HL-60 (cell line): ENCODE measurements at regions not wholly inside any gene's neighbourhood (a gene's known extent, or its start where the extent isn't known, plus 50 kb on each side); places are given as distances from the start of the nearest gene placed in this dataset.

Experiments
- CTCF ChIP-seq: IDR thresholded peaks from one replicate; pipeline ENCODE4 v1.5.1; 2011; ENCODE audit warnings: low read length, control low read depth, inconsistent platforms; ENCODE audit not compliant: insufficient read depth
- GABPA ChIP-seq: IDR thresholded peaks from 2 replicates; pipeline ENCODE4 v1.6.1; 2012; ENCODE audit warnings: low read depth
- POLR2AphosphoS5 ChIP-seq: IDR thresholded peaks from 2 replicates; pipeline ENCODE4 v1.6.1; 2012; ENCODE audit warnings: low read depth

GRCh38 chr13:70375718-70376117 lies 267.5 kb upstream of the KLHL1 start:
- TF ChIP-seq CTCF (no peak), GABPA (no peak), POLR2AphosphoS5 (no peak)
